ENCODE measurements at regions not wholly inside any gene's neighbourhood (a gene's known extent, or its start where the extent isn't known, plus 50 kb on each side); places are given as distances from the start of the nearest gene placed in this dataset.
"Not testable (repeated sequence)": the region's sequence is repeated elsewhere in the genome, so short reads cannot be mapped to it uniquely, and the experiment has no call there.

DNA sequence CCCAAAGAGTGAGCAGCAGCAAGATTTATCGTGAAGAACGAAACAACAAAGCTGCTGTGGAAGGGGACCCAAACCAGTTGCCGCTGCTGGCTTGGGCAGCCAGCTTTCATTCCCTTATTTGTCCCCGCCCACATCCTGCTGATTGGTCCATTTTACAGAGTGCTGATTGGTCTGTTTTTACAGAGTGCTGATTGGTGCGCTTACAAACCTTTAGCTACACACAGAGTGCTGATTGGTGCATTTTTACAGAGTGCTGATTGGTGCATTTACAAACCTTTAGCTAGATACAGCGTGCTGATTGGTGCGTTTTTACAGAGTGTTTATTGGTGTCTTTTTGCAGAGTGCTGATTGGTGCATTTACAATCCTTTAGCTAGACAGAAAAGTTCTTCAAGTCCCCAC lies 304.2 kb downstream of the RWDD3 start:
- TF ChIP-seq, protein P1, sequence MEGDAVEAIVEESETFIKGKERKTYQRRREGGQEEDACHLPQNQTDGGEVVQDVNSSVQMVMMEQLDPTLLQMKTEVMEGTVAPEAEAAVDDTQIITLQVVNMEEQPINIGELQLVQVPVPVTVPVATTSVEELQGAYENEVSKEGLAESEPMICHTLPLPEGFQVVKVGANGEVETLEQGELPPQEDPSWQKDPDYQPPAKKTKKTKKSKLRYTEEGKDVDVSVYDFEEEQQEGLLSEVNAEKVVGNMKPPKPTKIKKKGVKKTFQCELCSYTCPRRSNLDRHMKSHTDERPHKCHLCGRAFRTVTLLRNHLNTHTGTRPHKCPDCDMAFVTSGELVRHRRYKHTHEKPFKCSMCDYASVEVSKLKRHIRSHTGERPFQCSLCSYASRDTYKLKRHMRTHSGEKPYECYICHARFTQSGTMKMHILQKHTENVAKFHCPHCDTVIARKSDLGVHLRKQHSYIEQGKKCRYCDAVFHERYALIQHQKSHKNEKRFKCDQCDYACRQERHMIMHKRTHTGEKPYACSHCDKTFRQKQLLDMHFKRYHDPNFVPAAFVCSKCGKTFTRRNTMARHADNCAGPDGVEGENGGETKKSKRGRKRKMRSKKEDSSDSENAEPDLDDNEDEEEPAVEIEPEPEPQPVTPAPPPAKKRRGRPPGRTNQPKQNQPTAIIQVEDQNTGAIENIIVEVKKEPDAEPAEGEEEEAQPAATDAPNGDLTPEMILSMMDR (IDR thresholded peaks at IDR 0.05), result not testable (repeated sequence)
- not testable (repeated sequence) for TF ChIP-seq POLR2A (IDR thresholded peaks at IDR 0.05)
